Activated T-helper 1 cell treated with anti-CD3 and anti-CD28 coated beads, Interleukin-12 subunit alpha, Interleukin-12 subunit beta, Interleukin-2, Interleukin-4 antibody, amounts not matched to agents 30 ng/mL and 10 ng/mL and 1 ng/mL, durations not matched to agents 14 hours and 24 hours and 36 hours (primary cell): ENCODE measurements at regions not wholly inside any gene's neighbourhood (a gene's known extent, or its start where the extent isn't known, plus 50 kb on each side); places are given as distances from the start of the nearest gene placed in this dataset.

Source experiments
- DNase-seq: peaks from one replicate; pipeline ENCODE4 v3.0.0; 2021; ENCODE audit warnings: low spot score
- H3K27ac Mint-ChIP-seq: one replicate; pipeline ENCODE4 v1.8.0; 2021; ENCODE audit warnings: mild to moderate bottlenecking, mixed read lengths
- H3K27me3 Mint-ChIP-seq: one replicate; pipeline ENCODE4 v1.8.0; 2022; ENCODE audit warnings: mild to moderate bottlenecking, moderate library complexity, mixed read lengths; ENCODE audit not compliant: insufficient read depth
- H3K36me3 Mint-ChIP-seq: one replicate; pipeline ENCODE4 v1.8.0; 2021; ENCODE audit warnings: low read depth, mixed read lengths
- H3K4me1 Mint-ChIP-seq: one replicate; pipeline ENCODE4 v1.8.0; 2021; ENCODE audit warnings: low read depth, mixed read lengths
- H3K4me3 Mint-ChIP-seq: one replicate; pipeline ENCODE4 v1.8.0; 2021; ENCODE audit warnings: mild to moderate bottlenecking, moderate library complexity, mixed read lengths
- H3K9me3 Mint-ChIP-seq: one replicate; pipeline ENCODE4 v1.8.0; 2021; ENCODE audit warnings: mixed read lengths
- intact Hi-C: fragments of 100-400 bp; cut with micrococcal nuclease; formaldehyde crosslinking; loops from one replicate; pipeline ENCODE4 v1.15.1; 2024

DNA sequence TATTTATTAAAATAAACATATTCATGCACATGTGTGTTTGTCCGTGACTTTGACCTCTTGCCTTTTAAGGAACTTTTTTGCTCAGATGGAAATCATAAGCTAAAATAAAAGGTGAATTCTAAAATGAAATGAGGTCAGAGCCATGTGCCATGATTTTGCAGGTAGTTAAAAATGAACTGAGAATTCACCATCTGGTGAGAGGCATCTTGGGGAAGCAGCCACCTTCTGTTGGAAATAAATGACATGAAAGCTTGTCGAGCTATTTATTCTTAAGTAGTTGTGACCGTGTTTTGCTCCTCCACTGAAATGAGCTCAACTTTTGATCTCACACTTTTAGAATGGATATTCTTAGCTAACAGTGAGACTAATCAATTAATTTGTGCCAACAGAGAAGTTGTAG lies 56.8 kb upstream of the CNOT2 start:
- Mint-ChIP-seq H3K4me3 (no peak overlapping the region), H3K27me3 (no peaks in the 10 kb centered on the region), H3K9me3 (no peaks in the 10 kb centered on the region), H3K27ac (no peak overlapping the region), H3K36me3 (no peaks in the 10 kb centered on the region), H3K4me1 (no peaks in the 10 kb centered on the region)
- no peak for DNase-seq
- intact Hi-C loops: no loop called here

DNA sequence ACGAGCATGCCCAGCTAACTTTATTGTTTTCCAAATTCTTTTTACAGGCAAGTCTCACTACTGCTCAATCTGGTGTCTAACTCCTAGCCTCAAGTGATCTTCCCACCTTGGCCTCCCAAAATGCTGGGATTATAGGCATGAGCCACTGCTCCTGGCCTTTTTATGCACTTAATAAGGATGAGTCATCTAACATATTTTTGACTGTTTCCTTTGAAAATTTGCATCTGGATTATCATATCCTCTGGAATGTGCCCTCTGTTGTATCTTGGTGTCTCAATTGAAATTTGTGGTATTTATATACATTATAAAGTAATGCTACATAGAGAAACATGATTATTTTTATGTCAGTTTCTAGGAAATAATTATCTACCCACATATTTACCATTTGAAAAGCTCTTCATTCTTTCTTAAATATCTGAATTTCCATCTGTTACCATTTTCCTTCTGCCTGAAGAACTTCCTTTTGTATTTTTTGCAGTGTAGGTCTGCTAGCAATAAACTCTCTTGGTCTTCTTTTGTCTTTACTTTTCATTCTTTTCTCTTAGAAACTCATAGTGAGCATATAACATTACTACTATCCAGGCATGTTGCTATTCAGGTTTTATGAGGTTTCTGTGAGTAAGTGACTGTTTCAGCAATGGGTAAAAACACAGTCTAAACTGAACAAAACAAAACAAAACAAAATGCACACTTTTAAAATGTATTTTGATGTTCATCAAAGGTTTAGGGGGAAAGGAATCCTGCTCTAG lies 52.8 kb upstream of the CNOT2 start:
- Mint-ChIP-seq H3K27me3 (no peaks in the 10 kb centered on the region), H3K27ac (no peak overlapping the region), H3K4me1 (no peaks in the 10 kb centered on the region), H3K36me3 (no peaks in the 10 kb centered on the region), H3K4me3 (no peak overlapping the region), H3K9me3 (no peaks in the 10 kb centered on the region)
- DNase-seq: no peak
- intact Hi-C loops: no loop called here
